ENCODE measurements at regions not wholly inside any gene's neighbourhood (a gene's known extent, or its start where the extent isn't known, plus 50 kb on each side); places are given as distances from the start of the nearest gene placed in this dataset.
A peak's percentile ranks its signal among the peaks of the same experiment; 100 is the strongest.
"Not testable (repeated sequence)": the region's sequence is repeated elsewhere in the genome, so short reads cannot be mapped to it uniquely, and the experiment has no call there.

- H3K9ac ChIP-seq (ENCODE audit: insufficient read depth, low read depth, low read length); intact Hi-C loops (cut with micrococcal nuclease; ENCODE audit: unreplicated experiment); H3K9me3 ChIP-seq (ENCODE audit: low read length); H3K27me3 ChIP-seq (ENCODE audit: control insufficient read depth in 1 of 2, insufficient read depth in 2 of 2, low read length in 2 of 2); H3K36me3 ChIP-seq (replicated peaks in 1 of 2; ENCODE audit: control insufficient read depth in 1 of 2, insufficient read depth in 2 of 2, low read length in 2 of 2); H3K4me3 ChIP-seq (replicated peaks in 1 of 3; ENCODE audit: insufficient read depth in 1 of 3, low read depth in 2 of 3, low read length in 3 of 3); ATAC-seq; H2AFZ ChIP-seq (ENCODE audit: low read length); DNase-seq (ENCODE audit: low spot score); in situ Hi-C loops (cut with HindIII; ENCODE audit: extremely low pct_ligation_motif_present, low pct_unique_long_range_greater_than_20kb); H3K27ac ChIP-seq (ENCODE audit: extremely low read length, insufficient read depth, low read length); FAIRE-seq; BruUV-seq (replicated peaks); H4K20me1 ChIP-seq (ENCODE audit: insufficient read depth, low read length); H3K79me2 ChIP-seq (ENCODE audit: insufficient read depth, low read length); CTCF ChIA-PET (ENCODE audit: low intra/inter-chr PET ratio, low total read pairs); POLR2A ChIA-PET: not testable (repeated sequence)
- WGBS (ENCODE audit: low lambda C conversion rate), result 4% methylated on average over 4 of the region's 4 CpGs
- H3K4me2 ChIP-seq (ENCODE audit: low read depth, low read length), result 0 out of 2 replicates have a peak overlapping the region, but pooled peaks have one; percentile 5
- 0 out of 2 replicates have a peak, but pooled peaks have one; percentile 14 for TF ChIP-seq ZNF280D (CRISPR knock-in tag; IDR thresholded peaks at IDR 0.05)
- H3K4me1 ChIP-seq (ENCODE audit: insufficient read depth, low read length), result peaks cover 29% of the 10 kb centered on the region
Measured at GRCh38 chr16:5160010-5160409, 62.4 kb upstream of the EEF2KMT start.

DNA sequence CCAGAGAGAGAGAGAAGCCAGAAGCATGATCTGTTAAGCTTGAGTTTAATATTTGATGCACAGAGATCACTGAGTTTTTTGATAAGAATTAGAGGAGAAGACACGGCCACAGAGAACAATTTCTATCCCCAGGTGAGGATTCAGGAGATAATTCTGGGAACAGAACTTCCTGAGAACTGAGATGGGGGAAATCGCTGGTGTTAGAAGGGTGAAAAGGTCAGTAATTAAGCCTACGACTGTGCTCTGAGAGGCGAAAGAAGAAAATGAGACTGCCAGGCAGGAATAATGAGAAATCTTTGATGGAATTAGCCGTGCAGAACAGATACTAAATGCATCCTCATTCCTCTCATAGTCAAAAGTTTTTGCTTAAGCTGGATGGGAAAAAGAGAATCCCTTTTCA lies 61.9 kb upstream of the EEF2KMT start:
- not testable (repeated sequence) for BruUV-seq (replicated peaks); ATAC-seq

More for the DNA sequence above, 61.9 kb upstream of the EEF2KMT start:
- H3K9ac ChIP-seq (ENCODE audit: insufficient read depth, low read depth, low read length); H3K9me3 ChIP-seq (ENCODE audit: low read length); intact Hi-C loops (cut with micrococcal nuclease; ENCODE audit: unreplicated experiment); FAIRE-seq; H3K79me2 ChIP-seq (ENCODE audit: insufficient read depth, low read length); H3K4me3 ChIP-seq (replicated peaks in 1 of 3; ENCODE audit: insufficient read depth in 1 of 3, low read depth in 2 of 3, low read length in 3 of 3); H3K27me3 ChIP-seq (ENCODE audit: control insufficient read depth in 1 of 2, insufficient read depth in 2 of 2, low read length in 2 of 2); H3K27ac ChIP-seq (ENCODE audit: extremely low read length, insufficient read depth, low read length); POLR2A ChIA-PET; DNase-seq (ENCODE audit: low spot score); H3K36me3 ChIP-seq (replicated peaks in 1 of 2; ENCODE audit: control insufficient read depth in 1 of 2, insufficient read depth in 2 of 2, low read length in 2 of 2); H4K20me1 ChIP-seq (ENCODE audit: insufficient read depth, low read length); in situ Hi-C loops (cut with HindIII; ENCODE audit: extremely low pct_ligation_motif_present, low pct_unique_long_range_greater_than_20kb); H2AFZ ChIP-seq (ENCODE audit: low read length); CTCF ChIA-PET (ENCODE audit: low intra/inter-chr PET ratio, low total read pairs): not testable (repeated sequence)
- 18% methylated on average over 5 of the region's 5 CpGs for WGBS (ENCODE audit: low lambda C conversion rate)
- Histone ChIP-seq H3K4me2 (ENCODE audit: low read depth, low read length) (0 out of 2 replicates have a peak overlapping the region, but pooled peaks have one; percentile 5), H3K4me1 (ENCODE audit: insufficient read depth, low read length) (peaks cover 29% of the 10 kb centered on the region)

All from HepG2 (cell line).